ENCODE measurements at regions not wholly inside any gene's neighbourhood (a gene's known extent, or its start where the extent isn't known, plus 50 kb on each side); places are given as distances from the start of the nearest gene placed in this dataset.

- Histone ChIP-seq H3K23ac (ENCODE audit: low read depth, low read length) (no peak overlapping the region), H2AK5ac (ENCODE audit: low read depth, low read length) (no peak overlapping the region), H3K36me3 (ENCODE audit: control insufficient read depth, insufficient read depth, low read length) (no peaks in the 10 kb centered on the region), H3K9me1 (ENCODE audit: insufficient read depth, low read length) (no peaks in the 10 kb centered on the region), H3K9me3 (ENCODE audit: control insufficient read depth, insufficient read depth, low read length) (no peaks in the 10 kb centered on the region; the same call in 1 of the 2 replicates), H3K14ac (replicated peaks; ENCODE audit: low read depth, low read length) (no peak overlapping the region), H3K4me3 (ENCODE audit: insufficient read depth, low read depth, low read length) (no peak overlapping the region), H4K20me1 (ENCODE audit: insufficient read depth, low read length) (no peaks in the 10 kb centered on the region), H3K4me1 (ENCODE audit: control insufficient read depth, insufficient read depth, low read length) (no peaks in the 10 kb centered on the region), H2BK5ac (ENCODE audit: low read depth, low read length, poor library complexity, severe bottlenecking) (no peak overlapping the region), H3K4me2 (ENCODE audit: low read depth, low read length) (no peak overlapping the region), H4K91ac (ENCODE audit: insufficient read depth, low read depth, low read length) (no peak overlapping the region), H3K18ac (ENCODE audit: low read depth, low read length) (no peak overlapping the region), H3K56ac (ENCODE audit: extremely low read depth, insufficient read depth, low read length) (no peak overlapping the region), H3K4ac (ENCODE audit: low read depth, low read length) (no peak overlapping the region), H2AK9ac (replicated peaks; ENCODE audit: low read depth, low read length, poor library complexity) (no peak overlapping the region), H2AFZ (replicated peaks; ENCODE audit: low read length, poor library complexity) (no peak overlapping the region), H3K27me3 (ENCODE audit: control insufficient read depth, insufficient read depth, low read length) (no peaks in the 10 kb centered on the region), H3K79me1 (ENCODE audit: low read depth in 1 of 2, low read length in 2 of 2) (no peaks in the 10 kb centered on the region), H3K27ac (ENCODE audit: insufficient read depth, low read length) (no peak overlapping the region), H2BK20ac (ENCODE audit: low read depth, low read length) (no peak overlapping the region), H2BK15ac (ENCODE audit: low read depth, low read length) (no peak overlapping the region), H4K8ac (ENCODE audit: low read depth in 2 of 2, low read length in 2 of 2) (no peak overlapping the region), H2BK120ac (ENCODE audit: low read depth, low read length) (no peak overlapping the region), H4K5ac (ENCODE audit: low read depth, low read length) (no peak overlapping the region), H3K9ac (ENCODE audit: low read depth, low read length) (no peak overlapping the region)
- CTCF ChIA-PET: no interaction called here
- POLR2A ChIA-PET (ENCODE audit: unreplicated experiment): no interaction called here
- TF ChIP-seq RFX5 (IDR thresholded peaks at IDR 0.05; ENCODE audit: low read depth, low read length): no peak
- DNase-seq (no peak), ATAC-seq (ENCODE audit: low read depth) (no peak)
- no TSS peak for BruUV-seq (replicated peaks)
- intact Hi-C loops (cut with micrococcal nuclease): no loop called here
- in situ Hi-C loops (cut with MboI; ENCODE audit: low sequenced_read_pairs): no loop called here
- whole genome bisulfite sequencing, 2 experiments (ENCODE audit: extremely low coverage in 2 of 2, insufficient read length in 1 of 2): no CpG with 5 or more reads among the region's 1 CpG
- dilution Hi-C loops (cut with HindIII; ENCODE audit: low sequenced_read_pairs, unreplicated experiment): no loop called here
Measured at GRCh38 chrX:142686206-142686605, 339.5 kb upstream of the SPANXN4 start.

All from IMR-90 (cell line).